HEK293 (cell line): ENCODE measurements at regions not wholly inside any gene's neighbourhood (a gene's known extent, or its start where the extent isn't known, plus 50 kb on each side); places are given as distances from the start of the nearest gene placed in this dataset.

Experiments used
- CTCF ChIA-PET: fragments of 350-600 bp; formaldehyde crosslinking; extraction: SDS; loops from one replicate; lab custom pipeline; 2021; ENCODE audit warnings: antibody characterized with exemption; lab: Yijun Ruan, JAX
- POLR2A ChIA-PET: fragments of 300-600 bp; formaldehyde crosslinking; extraction: SDS; loops from one replicate; lab custom pipeline; 2020; ENCODE audit warnings: antibody characterized with exemption, inconsistent platforms; lab: Yijun Ruan, JAX
- H3K27ac ChIP-seq: fragments of 200-500 bp; sonication (Bioruptor generic); 2 replicates; pipeline ENCODE4 v1.5.1; 2014; ENCODE audit warnings: low read depth, low read length, control low read depth, inconsistent platforms; ENCODE audit errors: extremely low read depth
- H3K36me3 ChIP-seq, 2 experiments: fragments of 200-500 bp in 1 of 2; sonication (Bioruptor generic) in 1 of 2; 1 replicate in 1 of 2; 2 replicates in 1 of 2; pipeline ENCODE4 v1.5.1; 2014 to 2017; ENCODE audit warnings: inconsistent platforms in 2 of 2, low read length in 2 of 2; ENCODE audit not compliant: control insufficient read depth in 2 of 2, insufficient read depth in 1 of 2
- H3K4me1 ChIP-seq: fragments of 200-500 bp; sonication (Bioruptor generic); 2 replicates; pipeline ENCODE4 v1.5.1; 2014; ENCODE audit warnings: mild to moderate bottlenecking, low read length, inconsistent platforms; ENCODE audit not compliant: control insufficient read depth, insufficient read depth
- H3K4me3 ChIP-seq: 2 replicates; pipeline ENCODE4 v1.5.1; 2011; ENCODE audit warnings: low read depth, mild to moderate bottlenecking, control low read depth, low read length, moderate library complexity
- H3K9me3 ChIP-seq: fragments of 200-500 bp; sonication (Bioruptor generic); 2 replicates; pipeline ENCODE4 v1.5.1; 2014; ENCODE audit warnings: low read depth, low read length, inconsistent platforms; ENCODE audit not compliant: control insufficient read depth, insufficient read depth
- GFI1B ChIP-seq: fragments of 450-650 bp; formaldehyde crosslinking; IDR thresholded peaks from 2 replicates; pipeline ENCODE4 v1.5.1; 2016; ENCODE audit warnings: missing biosample characterization, missing genetic modification characterization
- MZF1 ChIP-seq: fragments of 450-650 bp; formaldehyde crosslinking; IDR thresholded peaks from 2 replicates; pipeline ENCODE4 v1.5.1; 2017; ENCODE audit warnings: missing biosample characterization, missing genetic modification characterization, borderline replicate concordance
- OVOL3 ChIP-seq: fragments of 450-650 bp; formaldehyde crosslinking; IDR thresholded peaks from 2 replicates; pipeline ENCODE4 v1.5.1; 2016; ENCODE audit warnings: missing biosample characterization, missing genetic modification characterization
- SCRT2 ChIP-seq: fragments of 450-650 bp; formaldehyde crosslinking; IDR thresholded peaks from 2 replicates; pipeline ENCODE4 v1.5.1; 2016; ENCODE audit warnings: missing biosample characterization, missing genetic modification characterization
- ZNF10 ChIP-seq: fragments of 450-650 bp; formaldehyde crosslinking; IDR thresholded peaks from 2 replicates; pipeline ENCODE4 v1.5.1; 2017; ENCODE audit warnings: missing biosample characterization, missing genetic modification characterization
- ZNF132 ChIP-seq: fragments of 450-650 bp; formaldehyde crosslinking; IDR thresholded peaks from 2 replicates; pipeline ENCODE4 v1.5.1; 2017; ENCODE audit warnings: missing biosample characterization, missing genetic modification characterization, borderline replicate concordance
- ZNF19 ChIP-seq: fragments of 450-650 bp; formaldehyde crosslinking; IDR thresholded peaks from 2 replicates; pipeline ENCODE4; 2016; ENCODE audit warnings: missing biosample characterization, missing genetic modification characterization, low read depth
- ZNF292 ChIP-seq: fragments of 450-650 bp; formaldehyde crosslinking; IDR thresholded peaks from 2 replicates; pipeline ENCODE4 v1.5.1; 2016; ENCODE audit warnings: low read depth, missing biosample characterization, missing genetic modification characterization, borderline replicate concordance
- ZNF549 ChIP-seq: fragments of 450-650 bp; IDR thresholded peaks from 2 replicates; pipeline ENCODE4 v1.5.1; 2018; ENCODE audit warnings: missing biosample characterization, missing genetic modification characterization, mild to moderate bottlenecking, inconsistent platforms, moderate library complexity
- ZNF629 ChIP-seq: fragments of 450-650 bp; formaldehyde crosslinking; IDR thresholded peaks from 2 replicates; pipeline ENCODE4 v1.5.1; 2017; ENCODE audit warnings: missing biosample characterization, missing genetic modification characterization
- ZNF768 ChIP-seq: fragments of 450-650 bp; formaldehyde crosslinking; IDR thresholded peaks from 2 replicates; pipeline ENCODE4 v1.5.1; 2018; ENCODE audit warnings: missing biosample characterization, mild to moderate bottlenecking, missing genetic modification characterization
- ZNF777 ChIP-seq: fragments of 450-650 bp; formaldehyde crosslinking; IDR thresholded peaks from 2 replicates; pipeline ENCODE4 v1.5.1; 2017; ENCODE audit warnings: missing biosample characterization, missing genetic modification characterization, borderline replicate concordance
- ZXDB ChIP-seq: fragments of 450-650 bp; formaldehyde crosslinking; IDR thresholded peaks from 2 replicates; pipeline ENCODE4 v1.5.1; 2016; ENCODE audit warnings: missing biosample characterization, missing genetic modification characterization
- TF ChIP-seq, protein P1 (sequence below): fragments of 450-650 bp; formaldehyde crosslinking; IDR thresholded peaks from 2 replicates; pipeline ENCODE4 v1.5.1; 2016; ENCODE audit warnings: missing biosample characterization, missing genetic modification characterization, borderline replicate concordance
- TF ChIP-seq, protein P2 (sequence below): fragments of 450-650 bp; formaldehyde crosslinking; IDR thresholded peaks from 2 replicates; pipeline ENCODE4 v1.5.1; 2017; ENCODE audit warnings: missing biosample characterization, missing genetic modification characterization
- TF ChIP-seq, protein P3 (sequence below): fragments of 450-650 bp; formaldehyde crosslinking; IDR thresholded peaks from 2 replicates; pipeline ENCODE4 v1.5.1; 2016; ENCODE audit warnings: missing biosample characterization, missing genetic modification characterization
- TF ChIP-seq, protein P4 (sequence below): fragments of 450-650 bp; formaldehyde crosslinking; IDR thresholded peaks from 2 replicates; pipeline ENCODE4 v1.5.1; 2016; ENCODE audit warnings: missing biosample characterization, missing genetic modification characterization

DNA sequence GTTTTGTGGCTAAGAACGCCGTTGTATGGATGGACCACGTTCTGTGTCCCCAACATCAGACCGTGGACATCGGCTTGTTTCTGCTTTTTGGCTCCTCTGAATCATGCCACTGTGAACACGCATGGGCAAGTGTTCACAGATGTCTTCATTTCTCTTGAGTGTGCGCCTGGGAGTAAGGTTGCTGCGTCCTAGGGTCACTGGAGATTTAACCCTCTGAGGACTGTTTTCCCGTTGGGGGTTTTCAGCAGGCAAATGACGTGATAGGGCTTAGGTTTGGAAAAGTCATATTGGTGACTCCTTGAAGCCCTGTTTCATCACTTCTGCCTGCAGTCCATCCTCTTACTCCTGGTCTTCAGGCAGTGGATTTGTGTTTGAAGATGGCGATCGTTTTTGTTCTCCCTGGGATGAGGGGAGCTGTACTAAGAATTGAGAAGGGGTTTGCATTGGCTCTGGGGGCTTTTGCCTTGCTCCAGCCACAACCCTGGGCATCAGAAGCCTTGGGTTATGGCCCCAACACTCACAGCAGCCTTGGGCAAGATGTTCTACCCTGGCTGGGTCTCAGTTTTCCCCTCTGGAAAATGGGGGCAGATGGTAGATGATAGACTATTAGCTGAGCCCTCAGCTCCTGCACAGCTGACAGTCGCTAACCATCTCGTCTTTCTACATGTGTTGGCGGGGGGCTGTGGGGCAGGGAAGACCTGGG lies 67.2 kb upstream of the CIBAR2 start:
- POLR2A ChIA-PET = no interaction called here

DNA sequence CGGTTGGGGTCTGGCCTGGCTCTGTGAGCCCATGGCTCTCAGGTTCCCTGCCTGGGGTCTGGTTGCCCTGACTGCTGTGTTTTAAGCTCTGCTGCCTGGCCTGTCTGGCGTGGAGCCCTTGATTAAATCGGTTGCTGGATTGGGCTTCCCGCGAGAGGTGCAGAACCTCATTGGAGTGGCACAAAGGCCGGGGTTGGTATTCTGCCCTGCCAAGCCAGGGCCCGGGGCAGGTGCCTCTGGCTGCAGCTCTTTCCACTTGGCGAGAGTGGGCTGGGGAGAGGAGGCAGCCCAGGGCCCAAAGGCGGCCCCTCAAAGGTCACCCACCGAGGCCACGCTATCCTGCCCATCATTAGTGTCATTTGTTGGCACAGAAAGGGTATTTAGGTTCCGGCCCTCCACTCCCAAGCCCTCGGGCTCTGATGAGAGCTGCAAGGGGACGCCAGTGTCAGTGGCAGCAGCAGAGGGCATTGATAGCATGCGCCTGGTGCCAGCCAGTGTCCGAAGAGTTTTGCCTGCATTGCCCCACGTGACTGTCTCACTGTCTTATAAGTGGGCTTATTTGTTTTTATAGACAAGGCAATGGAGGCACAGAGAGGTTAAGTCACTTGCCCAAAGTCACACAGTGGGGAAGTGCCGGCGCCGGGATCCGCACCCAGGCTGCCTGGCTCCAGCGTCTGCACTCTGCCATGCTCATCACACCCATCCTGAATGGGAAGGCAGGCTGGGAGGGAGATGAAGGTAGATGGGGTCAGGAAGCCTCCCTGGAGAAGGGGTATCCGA lies 68.0 kb upstream of the CIBAR2 start:
- Histone ChIP-seq H3K36me3 (peaks cover 0 to 66% of the 10 kb centered on the region in 2 experiments; a peak in 1 of 3 replicates), H3K27ac (no peak overlapping the region), H3K4me1 (no peaks in the 10 kb centered on the region), H3K9me3 (no peaks in the 10 kb centered on the region), H3K4me3 (no peak overlapping the region)
- ChIA-PET POLR2A (interaction anchor here (0.5 kb wide), 1 partner anchor 27 kb away, joined by 3 read pairs; no protein-coding TSS in a partner anchor), CTCF (interaction anchor here (0.5 kb wide), 1 partner anchor 479 kb away, joined by 3 read pairs; no protein-coding TSS in a partner anchor)
- TF ChIP-seq ZNF768 (tag by site-specific recombination) = peak; percentile 76
- TF ChIP-seq, protein P1, sequence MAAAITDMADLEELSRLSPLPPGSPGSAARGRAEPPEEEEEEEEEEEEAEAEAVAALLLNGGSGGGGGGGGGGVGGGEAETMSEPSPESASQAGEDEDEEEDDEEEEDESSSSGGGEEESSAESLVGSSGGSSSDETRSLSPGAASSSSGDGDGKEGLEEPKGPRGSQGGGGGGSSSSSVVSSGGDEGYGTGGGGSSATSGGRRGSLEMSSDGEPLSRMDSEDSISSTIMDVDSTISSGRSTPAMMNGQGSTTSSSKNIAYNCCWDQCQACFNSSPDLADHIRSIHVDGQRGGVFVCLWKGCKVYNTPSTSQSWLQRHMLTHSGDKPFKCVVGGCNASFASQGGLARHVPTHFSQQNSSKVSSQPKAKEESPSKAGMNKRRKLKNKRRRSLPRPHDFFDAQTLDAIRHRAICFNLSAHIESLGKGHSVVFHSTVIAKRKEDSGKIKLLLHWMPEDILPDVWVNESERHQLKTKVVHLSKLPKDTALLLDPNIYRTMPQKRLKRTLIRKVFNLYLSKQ (tag by site-specific recombination) = no peak

More for the DNA sequence above, 67.2 kb upstream of the CIBAR2 start:
- H3K27ac ChIP-seq = no peak overlapping the region
- CTCF ChIA-PET = interaction anchor here (0.5 to 1.3 kb wide), 3 partner anchors 73 to 538 kb away, joined by 3 read pairs; no protein-coding TSS in a partner anchor
- peaks cover 2% of the 10 kb centered on the region; the same call in 1 of the 2 replicates for H3K4me1 ChIP-seq
- TF ChIP-seq, protein P2, sequence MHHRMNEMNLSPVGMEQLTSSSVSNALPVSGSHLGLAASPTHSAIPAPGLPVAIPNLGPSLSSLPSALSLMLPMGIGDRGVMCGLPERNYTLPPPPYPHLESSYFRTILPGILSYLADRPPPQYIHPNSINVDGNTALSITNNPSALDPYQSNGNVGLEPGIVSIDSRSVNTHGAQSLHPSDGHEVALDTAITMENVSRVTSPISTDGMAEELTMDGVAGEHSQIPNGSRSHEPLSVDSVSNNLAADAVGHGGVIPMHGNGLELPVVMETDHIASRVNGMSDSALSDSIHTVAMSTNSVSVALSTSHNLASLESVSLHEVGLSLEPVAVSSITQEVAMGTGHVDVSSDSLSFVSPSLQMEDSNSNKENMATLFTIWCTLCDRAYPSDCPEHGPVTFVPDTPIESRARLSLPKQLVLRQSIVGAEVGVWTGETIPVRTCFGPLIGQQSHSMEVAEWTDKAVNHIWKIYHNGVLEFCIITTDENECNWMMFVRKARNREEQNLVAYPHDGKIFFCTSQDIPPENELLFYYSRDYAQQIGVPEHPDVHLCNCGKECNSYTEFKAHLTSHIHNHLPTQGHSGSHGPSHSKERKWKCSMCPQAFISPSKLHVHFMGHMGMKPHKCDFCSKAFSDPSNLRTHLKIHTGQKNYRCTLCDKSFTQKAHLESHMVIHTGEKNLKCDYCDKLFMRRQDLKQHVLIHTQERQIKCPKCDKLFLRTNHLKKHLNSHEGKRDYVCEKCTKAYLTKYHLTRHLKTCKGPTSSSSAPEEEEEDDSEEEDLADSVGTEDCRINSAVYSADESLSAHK (tag by site-specific recombination) = no peak
- no peak for TF ChIP-seq ZNF132 (tag by site-specific recombination)
- no peak for TF ChIP-seq GFI1B (tag by site-specific recombination)
- TF ChIP-seq ZNF777 (tag by site-specific recombination) = no peak
- no peak for TF ChIP-seq ZNF10 (tag by site-specific recombination)
- TF ChIP-seq ZXDB (tag by site-specific recombination) = no peak
- no peak for TF ChIP-seq ZNF292 (tag by site-specific recombination)
- TF ChIP-seq OVOL3 (tag by site-specific recombination) = no peak
- no peak for TF ChIP-seq ZNF549 (tag by site-specific recombination)
- TF ChIP-seq, protein P3, sequence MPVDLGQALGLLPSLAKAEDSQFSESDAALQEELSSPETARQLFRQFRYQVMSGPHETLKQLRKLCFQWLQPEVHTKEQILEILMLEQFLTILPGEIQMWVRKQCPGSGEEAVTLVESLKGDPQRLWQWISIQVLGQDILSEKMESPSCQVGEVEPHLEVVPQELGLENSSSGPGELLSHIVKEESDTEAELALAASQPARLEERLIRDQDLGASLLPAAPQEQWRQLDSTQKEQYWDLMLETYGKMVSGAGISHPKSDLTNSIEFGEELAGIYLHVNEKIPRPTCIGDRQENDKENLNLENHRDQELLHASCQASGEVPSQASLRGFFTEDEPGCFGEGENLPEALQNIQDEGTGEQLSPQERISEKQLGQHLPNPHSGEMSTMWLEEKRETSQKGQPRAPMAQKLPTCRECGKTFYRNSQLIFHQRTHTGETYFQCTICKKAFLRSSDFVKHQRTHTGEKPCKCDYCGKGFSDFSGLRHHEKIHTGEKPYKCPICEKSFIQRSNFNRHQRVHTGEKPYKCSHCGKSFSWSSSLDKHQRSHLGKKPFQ (tag by site-specific recombination) = no peak
- TF ChIP-seq ZNF19 (tag by site-specific recombination) = no peak
- no peak for TF ChIP-seq MZF1 (tag by site-specific recombination)
- TF ChIP-seq SCRT2 (tag by site-specific recombination) = no peak
- no peak for TF ChIP-seq ZNF629
- TF ChIP-seq, protein P4, sequence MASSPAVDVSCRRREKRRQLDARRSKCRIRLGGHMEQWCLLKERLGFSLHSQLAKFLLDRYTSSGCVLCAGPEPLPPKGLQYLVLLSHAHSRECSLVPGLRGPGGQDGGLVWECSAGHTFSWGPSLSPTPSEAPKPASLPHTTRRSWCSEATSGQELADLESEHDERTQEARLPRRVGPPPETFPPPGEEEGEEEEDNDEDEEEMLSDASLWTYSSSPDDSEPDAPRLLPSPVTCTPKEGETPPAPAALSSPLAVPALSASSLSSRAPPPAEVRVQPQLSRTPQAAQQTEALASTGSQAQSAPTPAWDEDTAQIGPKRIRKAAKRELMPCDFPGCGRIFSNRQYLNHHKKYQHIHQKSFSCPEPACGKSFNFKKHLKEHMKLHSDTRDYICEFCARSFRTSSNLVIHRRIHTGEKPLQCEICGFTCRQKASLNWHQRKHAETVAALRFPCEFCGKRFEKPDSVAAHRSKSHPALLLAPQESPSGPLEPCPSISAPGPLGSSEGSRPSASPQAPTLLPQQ (tag by site-specific recombination) = no peak
- H3K4me3 ChIP-seq = no peak overlapping the region
- H3K36me3 ChIP-seq = peaks cover 0 to 59% of the 10 kb centered on the region in 2 experiments; a peak in 1 of 3 replicates
- H3K9me3 ChIP-seq = no peaks in the 10 kb centered on the region
